ENCODE measurements at regions not wholly inside any gene's neighbourhood (a gene's known extent, or its start where the extent isn't known, plus 50 kb on each side); places are given as distances from the start of the nearest gene placed in this dataset.

DNA sequence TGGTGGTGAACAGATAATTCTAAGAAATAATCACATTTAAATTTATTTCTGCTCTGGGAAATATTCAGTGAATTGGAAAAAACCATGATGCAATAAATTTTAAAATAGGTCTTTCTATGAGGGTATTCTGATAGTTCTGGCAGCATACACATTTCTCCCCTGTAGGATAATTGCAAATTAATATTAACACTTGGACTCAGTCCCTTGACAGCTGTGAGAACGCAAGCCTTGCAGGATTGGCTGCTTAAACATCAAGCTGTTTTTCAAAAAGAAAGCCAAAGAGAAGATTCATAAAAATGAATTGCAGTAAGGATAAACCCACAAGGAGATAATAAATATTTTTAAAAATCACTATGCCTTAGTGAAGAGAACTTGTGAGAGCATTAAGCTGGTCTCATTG, 180.0 kb downstream of the MTRR start (continued):
- no peak for TF ChIP-seq RBBP5 (IDR thresholded peaks at IDR 0.05; ENCODE audit: borderline replicate concordance, low read depth, low read length)
- no peak for TF ChIP-seq HDAC6 (IDR thresholded peaks at IDR 0.05; ENCODE audit: low read depth, low read length)

All from H1 (cell line).